ENCODE measurements at regions not wholly inside any gene's neighbourhood (a gene's known extent, or its start where the extent isn't known, plus 50 kb on each side); places are given as distances from the start of the nearest gene placed in this dataset.

- Histone ChIP-seq H3K27me3 (ENCODE audit: control insufficient read depth in 2 of 2, insufficient read depth in 2 of 2, low read length in 2 of 2) (no peaks in the 10 kb centered on the region), H3K9ac (ENCODE audit: insufficient read depth in 1 of 2, low read depth in 2 of 2, low read length in 2 of 2) (no peak overlapping the region), H4K20me1 (replicated peaks; ENCODE audit: control insufficient read depth, insufficient read depth, low read length) (no peaks in the 10 kb centered on the region), H3K4me2 (ENCODE audit: insufficient read depth, low read length) (no peak overlapping the region), H3K36me3 (ENCODE audit: control insufficient read depth, insufficient read depth, low read length) (no peaks in the 10 kb centered on the region), H3K9me1 (ENCODE audit: control insufficient read depth, insufficient read depth, low read length) (no peaks in the 10 kb centered on the region), H3K9me3 (replicated peaks; ENCODE audit: control insufficient read depth, insufficient read depth, low read depth, low read length) (no peaks in the 10 kb centered on the region), H3K27ac (ENCODE audit: extremely low read depth, low read depth, low read length) (no peak overlapping the region), H3K79me2 (ENCODE audit: control insufficient read depth, insufficient read depth, low read length) (no peaks in the 10 kb centered on the region), H3K4me3 (no peak overlapping the region), H2AFZ (ENCODE audit: low read depth, low read length) (no peak overlapping the region), H3K4me1 (replicated peaks in 1 of 2; ENCODE audit: control insufficient read depth in 2 of 2, insufficient read depth in 2 of 2, low read length in 2 of 2) (no peaks in the 10 kb centered on the region)
- in situ Hi-C loops (cut with MboI) (no loop called here), intact Hi-C loops (cut with micrococcal nuclease) (no loop called here)
- no TSS peak for BruUV-seq (replicated peaks)
- WGBS (ENCODE audit: insufficient coverage, low coverage, missing lambda C conversion rate): 0% methylated on average over 3 of the region's 3 CpGs
- FAIRE-seq (no peak), ATAC-seq (no peak), DNase-seq (ENCODE audit: extremely low read depth in 1 of 4, low spot score in 3 of 4) (no peak)
- POLR2A ChIA-PET: no interaction called here
- CTCF ChIA-PET (ENCODE audit: low intra/inter-chr PET ratio): no interaction called here
- TF ChIP-seq CAMTA2 (CRISPR knock-in tag; conservative IDR thresholded peaks at IDR 0.05) (no peak), ZNF146 (CRISPR knock-in tag; IDR thresholded peaks at IDR 0.05; ENCODE audit: unreplicated experiment) (no peak), RBM25 (IDR thresholded peaks at IDR 0.05; ENCODE audit: low read depth, low read length, severe bottlenecking) (no peak), RFX5 (IDR thresholded peaks at IDR 0.05; ENCODE audit: low read depth, low read length) (no peak), E2F6 (IDR thresholded peaks at IDR 0.05; ENCODE audit: borderline replicate concordance in 1 of 2, extremely low read depth in 1 of 2, insufficient read depth in 1 of 2, insufficient read length in 1 of 2, low read depth in 1 of 2, low read length in 1 of 2, poor library complexity in 1 of 2, severe bottlenecking in 1 of 2) (no peak), STAG1 (CRISPR knock-in tag; IDR thresholded peaks at IDR 0.05; ENCODE audit: borderline replicate concordance) (no peak), FOXK2 (conservative IDR thresholded peaks at IDR 0.05 in 1 of 2, IDR thresholded peaks at IDR 0.05 in 1 of 2; ENCODE audit: low read depth in 2 of 2) (no peak), MBD1 (CRISPR knock-in tag; IDR thresholded peaks at IDR 0.05) (no peak), MCM5 (IDR thresholded peaks at IDR 0.05; ENCODE audit: low read depth) (no peak), ZNF57 (CRISPR knock-in tag; IDR thresholded peaks at IDR 0.05) (no peak), ZNF407 (IDR thresholded peaks at IDR 0.05; ENCODE audit: low read depth) (no peak)
Observed at GRCh38 chr3:164752812-164753211, 325.5 kb downstream of the SI start.
